Endothelial cell of umbilical vein (primary cell): ENCODE measurements at regions not wholly inside any gene's neighbourhood (a gene's known extent, or its start where the extent isn't known, plus 50 kb on each side); places are given as distances from the start of the nearest gene placed in this dataset.

ENCODE experiments used
- BruUV-seq: library from RNA; stranded (reverse); fragments of 400-500 nt; replicated peaks from 2 replicates; lab custom pipeline; 2021; lab: Mats Ljungman, UMichigan
- CTCF ChIA-PET: fragments of 300-600, 350-600 bp; sonication (Branson Sonifier 250); formaldehyde crosslinking; loops from one replicate; lab custom pipeline; 2021; ENCODE audit warnings: antibody characterized with exemption, inconsistent platforms; lab: Charles Lee
- POLR2A ChIA-PET: fragments of 300-600, 350-600 bp; sonication (Branson Sonifier 250); formaldehyde crosslinking; loops from one replicate; lab custom pipeline; 2021; ENCODE audit warnings: antibody characterized with exemption, inconsistent platforms; lab: Charles Lee
- DNase-seq: peaks from one replicate; pipeline ENCODE4 v3.0.0-alpha.2; 2011; ENCODE audit warnings: low read depth, low spot score
- FAIRE-seq: peaks from 2 replicates; lab custom pipeline; 2011; peaks lifted over from hg19 to GRCh38; lab: Jason Lieb, UNC
- H2AFZ ChIP-seq: 2 replicates; pipeline ENCODE4 v1.6.0; 2012; ENCODE audit warnings: low read depth, low read length, control low read depth, inconsistent platforms
- H3K27ac ChIP-seq: 2 replicates; pipeline ENCODE4 v1.5.1; 2011; ENCODE audit warnings: low read depth, mild to moderate bottlenecking, control low read depth, low read length, moderate library complexity; ENCODE audit not compliant: insufficient read depth
- H3K27me3 ChIP-seq, 2 experiments: 2 replicates each; pipeline versions ENCODE4 v1.6.0 to v1.6.1; 2011; ENCODE audit warnings: low read length in 2 of 2, mixed read lengths in 1 of 2; ENCODE audit not compliant: control insufficient read depth in 2 of 2, insufficient read depth in 2 of 2
- H3K36me3 ChIP-seq, 2 experiments: 2 replicates in 1 of 2; 3 replicates in 1 of 2; pipeline ENCODE4 v1.5.1; 2011; ENCODE audit warnings: low read length in 2 of 2, mild to moderate bottlenecking in 1 of 2, moderate library complexity in 1 of 2; ENCODE audit not compliant: control insufficient read depth in 2 of 2, insufficient read depth in 2 of 2; ENCODE audit errors: extremely low read depth in 1 of 2
- H3K4me1 ChIP-seq: 3 replicates; pipeline ENCODE4 v1.5.1; 2011; ENCODE audit warnings: mild to moderate bottlenecking, low read length; ENCODE audit not compliant: control insufficient read depth, insufficient read depth; ENCODE audit errors: extremely low read depth
- H3K4me2 ChIP-seq: 2 replicates; pipeline ENCODE4 v1.6.1; 2011; ENCODE audit warnings: low read length, control low read depth, mixed read lengths; ENCODE audit not compliant: insufficient read depth
- H3K4me3 ChIP-seq, 3 experiments: fragments of 200-600 bp in 1 of 3; sonication (generic), shearing (Covaris generic) in 1 of 3; replicated peaks in 1 of 3; 2 replicates each; pipeline ENCODE4 v1.5.1; 2011 to 2016; ENCODE audit warnings: control low read depth in 3 of 3, low read length in 3 of 3, mild to moderate bottlenecking in 2 of 3, inconsistent platforms in 1 of 3, low read depth in 1 of 3, moderate library complexity in 1 of 3; ENCODE audit not compliant: insufficient read depth in 1 of 3
- H3K79me2 ChIP-seq: 2 replicates; pipeline ENCODE4 v1.6.0; 2012; ENCODE audit warnings: low read length, inconsistent platforms; ENCODE audit not compliant: control insufficient read depth, insufficient read depth
- H3K9ac ChIP-seq: replicated peaks from 2 replicates; pipeline ENCODE3; 2011; ENCODE audit warnings: low read length, control low read depth; ENCODE audit not compliant: insufficient read depth; ENCODE audit errors: extremely low read depth
- H3K9me1 ChIP-seq: replicated peaks from 3 replicates; pipeline ENCODE4 v1.6.0; 2011; ENCODE audit warnings: mild to moderate bottlenecking, low read length; ENCODE audit not compliant: control insufficient read depth, insufficient read depth; ENCODE audit errors: extremely low read depth
- H3K9me3 ChIP-seq: replicated peaks from 2 replicates; pipeline ENCODE4 v1.5.1; 2012; ENCODE audit warnings: low read length, inconsistent platforms; ENCODE audit not compliant: control insufficient read depth, insufficient read depth
- H4K20me1 ChIP-seq: replicated peaks from 2 replicates; pipeline ENCODE3; 2011; ENCODE audit warnings: mild to moderate bottlenecking, low read length; ENCODE audit not compliant: control insufficient read depth, insufficient read depth; ENCODE audit errors: extremely low read depth
- EZH2 ChIP-seq: IDR thresholded peaks from 2 replicates; pipeline ENCODE4 v1.6.1; 2012; ENCODE audit warnings: borderline replicate concordance, low read depth, mild to moderate bottlenecking, moderate library complexity, low read length, inconsistent platforms; ENCODE audit not compliant: severe bottlenecking
- FOS ChIP-seq: IDR thresholded peaks from 2 replicates; pipeline ENCODE4 v1.6.1; 2011; ENCODE audit warnings: mild to moderate bottlenecking, low read length, moderate library complexity, borderline replicate concordance; ENCODE audit not compliant: insufficient read depth
- GATA2 ChIP-seq: IDR thresholded peaks from 2 replicates; pipeline ENCODE4 v1.7.0; 2011; ENCODE audit warnings: low read depth, mild to moderate bottlenecking, moderate library complexity, mixed read lengths, low read length; ENCODE audit not compliant: insufficient read length, insufficient read depth
- JUN ChIP-seq: IDR thresholded peaks from 2 replicates; pipeline ENCODE4 v1.6.1; 2011; ENCODE audit warnings: borderline replicate concordance, low read depth; ENCODE audit not compliant: insufficient read length, insufficient read depth
- MYC ChIP-seq: IDR thresholded peaks from one replicate; pipeline ENCODE4 v1.6.1; 2011; ENCODE audit warnings: mild to moderate bottlenecking, low read depth, low read length
- POLR2A ChIP-seq: IDR thresholded peaks from 2 replicates; pipeline ENCODE4 v1.6.1; 2012; ENCODE audit warnings: low read depth, mild to moderate bottlenecking, control low read depth, low read length
- POLR2AphosphoS5 ChIP-seq: IDR thresholded peaks from 2 replicates; pipeline ENCODE4 v1.6.1; 2012; ENCODE audit warnings: low read depth, mild to moderate bottlenecking, control low read depth, low read length, moderate library complexity; ENCODE audit not compliant: insufficient read depth
- dilution Hi-C: fragments of 300-500 bp; cut with MboI; formaldehyde crosslinking; loops from one replicate; pipeline ENCODE4 v1.15.0; 2019; ENCODE audit warnings: low sequenced_read_pairs; ENCODE audit not compliant: extremely low pct_ligation_motif_present
- intact Hi-C: fragments of 100-400 bp; cut with micrococcal nuclease; formaldehyde crosslinking; loops from one replicate; pipeline ENCODE4 v1.10.0; 2022
- TF ChIP-seq, protein P1 (sequence below): IDR thresholded peaks from 2 replicates; pipeline ENCODE4 v1.6.1; 2011; ENCODE audit not compliant: insufficient read depth, insufficient read length
- TF ChIP-seq, protein P2 (sequence below), 2 donors: IDR thresholded peaks; 1 replicate in 1 of 2; 2 replicates in 1 of 2; pipeline ENCODE4 v1.5.1; 2011; ENCODE audit warnings: low read length in 2 of 2, mild to moderate bottlenecking in 2 of 2, moderate library complexity in 2 of 2, control low read depth in 1 of 2, inconsistent platforms in 1 of 2, low read depth in 1 of 2; ENCODE audit not compliant: insufficient read depth in 1 of 2; ENCODE audit errors: extremely low read depth in 1 of 2

DNA sequence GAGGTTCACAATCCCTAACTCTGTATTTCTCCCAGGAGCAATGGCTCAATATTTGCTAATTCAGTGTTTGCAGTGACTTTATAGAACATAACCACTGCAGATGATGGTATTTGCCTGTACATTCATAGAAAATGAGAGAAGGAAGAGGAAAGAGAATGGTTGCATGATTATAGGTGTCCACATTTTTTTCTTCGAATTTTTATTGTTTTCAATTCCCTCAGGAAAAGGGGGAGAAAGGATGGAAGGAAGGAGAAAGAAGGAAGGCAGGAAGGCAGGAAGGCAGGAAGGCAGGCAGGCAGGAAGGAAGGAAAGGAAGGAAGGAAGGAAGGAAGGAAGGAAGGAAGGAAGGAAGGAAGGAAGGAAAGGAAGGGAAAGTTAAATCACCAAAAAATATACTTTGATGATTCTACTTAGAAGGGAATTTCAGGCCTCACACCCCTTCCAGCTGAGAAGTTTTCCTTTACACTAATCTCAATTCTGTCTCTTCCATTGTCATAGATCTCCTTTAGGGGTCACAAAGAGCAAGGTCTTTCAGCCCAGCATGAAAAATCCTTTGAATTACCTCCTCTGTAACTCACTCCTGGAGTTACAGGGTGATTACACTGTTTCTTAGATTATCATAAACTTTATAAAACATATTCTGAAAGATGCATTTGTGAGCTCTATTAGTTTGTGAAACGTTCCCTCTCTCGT lies 118.8 kb upstream of the INHBA start:
- Histone ChIP-seq H3K27ac (no peak overlapping the region), H3K27me3 (no peaks in the 10 kb centered on the region), H3K9me1 (no peaks in the 10 kb centered on the region), H3K4me1 (no peaks in the 10 kb centered on the region), H3K9me3 (no peaks in the 10 kb centered on the region), H3K36me3 (no peaks in the 10 kb centered on the region), H3K4me3 (no peak overlapping the region), H3K4me2 (no peak overlapping the region), H2AFZ (no peak overlapping the region), H3K79me2 (no peaks in the 10 kb centered on the region), H3K9ac (no peak overlapping the region), H4K20me1 (no peaks in the 10 kb centered on the region)
- BruUV-seq: no TSS peak
- dilution Hi-C loops: no loop called here
- TF ChIP-seq POLR2A (no peak), FOS (no peak), MYC (no peak), JUN (no peak), GATA2 (no peak), POLR2AphosphoS5 (no peak), EZH2 (no peak)
- TF ChIP-seq, protein P1, sequence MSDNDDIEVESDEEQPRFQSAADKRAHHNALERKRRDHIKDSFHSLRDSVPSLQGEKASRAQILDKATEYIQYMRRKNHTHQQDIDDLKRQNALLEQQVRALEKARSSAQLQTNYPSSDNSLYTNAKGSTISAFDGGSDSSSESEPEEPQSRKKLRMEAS: no peak
- TF ChIP-seq, protein P2, sequence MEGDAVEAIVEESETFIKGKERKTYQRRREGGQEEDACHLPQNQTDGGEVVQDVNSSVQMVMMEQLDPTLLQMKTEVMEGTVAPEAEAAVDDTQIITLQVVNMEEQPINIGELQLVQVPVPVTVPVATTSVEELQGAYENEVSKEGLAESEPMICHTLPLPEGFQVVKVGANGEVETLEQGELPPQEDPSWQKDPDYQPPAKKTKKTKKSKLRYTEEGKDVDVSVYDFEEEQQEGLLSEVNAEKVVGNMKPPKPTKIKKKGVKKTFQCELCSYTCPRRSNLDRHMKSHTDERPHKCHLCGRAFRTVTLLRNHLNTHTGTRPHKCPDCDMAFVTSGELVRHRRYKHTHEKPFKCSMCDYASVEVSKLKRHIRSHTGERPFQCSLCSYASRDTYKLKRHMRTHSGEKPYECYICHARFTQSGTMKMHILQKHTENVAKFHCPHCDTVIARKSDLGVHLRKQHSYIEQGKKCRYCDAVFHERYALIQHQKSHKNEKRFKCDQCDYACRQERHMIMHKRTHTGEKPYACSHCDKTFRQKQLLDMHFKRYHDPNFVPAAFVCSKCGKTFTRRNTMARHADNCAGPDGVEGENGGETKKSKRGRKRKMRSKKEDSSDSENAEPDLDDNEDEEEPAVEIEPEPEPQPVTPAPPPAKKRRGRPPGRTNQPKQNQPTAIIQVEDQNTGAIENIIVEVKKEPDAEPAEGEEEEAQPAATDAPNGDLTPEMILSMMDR (IDR thresholded peaks at IDR 0.05; ENCODE audit: extremely low read depth in 1 of 2, insufficient read depth in 1 of 2, low read depth in 1 of 2, low read length in 2 of 2): no peak
- ChIA-PET POLR2A (no interaction called here), CTCF (no interaction called here)
- intact Hi-C loops: no loop called here
- FAIRE-seq: no peak
- no peak for DNase-seq
